GM12878 (cell line): ENCODE measurements at regions not wholly inside any gene's neighbourhood (a gene's known extent, or its start where the extent isn't known, plus 50 kb on each side); places are given as distances from the start of the nearest gene placed in this dataset.

Experiments
- ASH2L ChIP-seq: fragments of 300-600, 200-600 bp; sonication (generic); IDR thresholded peaks from 2 replicates; pipeline ENCODE4 v1.6.1; 2017; ENCODE audit warnings: low read depth, mild to moderate bottlenecking, borderline replicate concordance
- ATF2 ChIP-seq: IDR thresholded peaks from 2 replicates; pipeline ENCODE4 v1.6.1; 2012; ENCODE audit warnings: low read length, inconsistent platforms
- BCL11A ChIP-seq: IDR thresholded peaks from 2 replicates; pipeline ENCODE4 v1.6.1; 2011; ENCODE audit warnings: low read depth, low read length
- BHLHE40 ChIP-seq, 2 experiments: fragments of 450-650 bp in 1 of 2; IDR thresholded peaks; 2 replicates each; pipeline ENCODE4 v1.6.1; 2011 to 2017; ENCODE audit warnings: low read depth in 2 of 2, borderline replicate concordance in 1 of 2, improper control_type of control experiment in 1 of 2, low read length in 1 of 2, mild to moderate bottlenecking in 1 of 2
- CBX5 ChIP-seq: sonication (generic); IDR thresholded peaks from 2 replicates; pipeline ENCODE4 v1.6.1; 2016; ENCODE audit warnings: low read depth, moderate library complexity, mild to moderate bottlenecking, inconsistent platforms
- CUX1 ChIP-seq: IDR thresholded peaks from 2 replicates; pipeline ENCODE4 v1.6.1; 2012; ENCODE audit warnings: improper control_type of control experiment, low read depth, low read length; ENCODE audit not compliant: insufficient replicate concordance
- EP300 ChIP-seq, 2 experiments: fragments of 150-350 bp in 1 of 2; IDR thresholded peaks; 2 replicates each; pipeline ENCODE4 v1.6.1; 2011 to 2012; ENCODE audit warnings: low read depth in 2 of 2, low read length in 2 of 2, borderline replicate concordance in 1 of 2, improper control_type of control experiment in 1 of 2, inconsistent platforms in 1 of 2; ENCODE audit not compliant: control insufficient read depth in 1 of 2
- HCFC1 ChIP-seq: fragments of 150-350 bp; IDR thresholded peaks from 2 replicates; pipeline ENCODE4 v1.6.1; 2014; ENCODE audit warnings: low read length
- IKZF1 ChIP-seq: fragments of 450-650 bp; conservative IDR thresholded peaks from 2 replicates; pipeline ENCODE4 v1.6.1; 2017; ENCODE audit warnings: antibody characterized with exemption, mild to moderate bottlenecking
- IRF4 ChIP-seq: IDR thresholded peaks from 2 replicates; pipeline ENCODE4 v1.6.1; 2011; ENCODE audit warnings: low read depth, low read length
- JUNB ChIP-seq: IDR thresholded peaks from 2 replicates; pipeline ENCODE4 v1.6.1; 2016; ENCODE audit warnings: antibody characterized with exemption, mild to moderate bottlenecking
- MTA2 ChIP-seq: fragments of 450-650 bp; IDR thresholded peaks from 2 replicates; pipeline ENCODE4 v1.6.1; 2016; ENCODE audit warnings: low read depth, mild to moderate bottlenecking, moderate library complexity
- MXI1 ChIP-seq: fragments of 150-350 bp; IDR thresholded peaks from 2 replicates; pipeline ENCODE4 v1.6.1; 2011; ENCODE audit warnings: low read depth, mild to moderate bottlenecking, inconsistent platforms, low read length, improper control_type of control experiment
- MYC ChIP-seq: IDR thresholded peaks from 2 replicates; pipeline ENCODE4 v1.6.1; 2011; ENCODE audit warnings: mild to moderate bottlenecking, low read length, moderate library complexity, inconsistent platforms; ENCODE audit not compliant: insufficient read depth, insufficient replicate concordance, insufficient read length, severe bottlenecking
- NBN ChIP-seq: fragments of 450-650 bp; IDR thresholded peaks from 2 replicates; pipeline ENCODE4 v1.6.1; 2016
- NFIC ChIP-seq: IDR thresholded peaks from 2 replicates; pipeline ENCODE4 v1.6.1; 2012; ENCODE audit warnings: low read depth, mild to moderate bottlenecking, inconsistent platforms, low read length, moderate library complexity
- POLR2AphosphoS2 ChIP-seq: IDR thresholded peaks from 2 replicates; pipeline ENCODE4 v1.6.1; 2011; ENCODE audit warnings: low read depth, mild to moderate bottlenecking, low read length, improper control_type of control experiment, moderate library complexity
- POU2F2 ChIP-seq: IDR thresholded peaks from 3 replicates; pipeline ENCODE4 v1.6.1; 2011; ENCODE audit warnings: low read depth, mild to moderate bottlenecking, low read length, borderline replicate concordance
- RUNX3 ChIP-seq: IDR thresholded peaks from 2 replicates; pipeline ENCODE4 v1.6.1; 2012; ENCODE audit warnings: low read length, inconsistent platforms
- SIN3A ChIP-seq: IDR thresholded peaks from 2 replicates; pipeline ENCODE4 v1.6.1; 2012; ENCODE audit warnings: low read depth, low read length, improper control_type of control experiment
- SMAD1 ChIP-seq: fragments of 450-650 bp; IDR thresholded peaks from 2 replicates; pipeline ENCODE4 v1.6.1; 2018; ENCODE audit warnings: mild to moderate bottlenecking, low read depth; ENCODE audit not compliant: partially characterized antibody
- SP1 ChIP-seq: IDR thresholded peaks from one replicate; pipeline ENCODE4 v1.6.1; 2011; ENCODE audit warnings: low read depth, low read length
- SUPT20H ChIP-seq: IDR thresholded peaks from 2 replicates; pipeline ENCODE4 v1.6.1; 2011; ENCODE audit warnings: low read depth, mild to moderate bottlenecking, low read length, moderate library complexity, borderline replicate concordance; ENCODE audit not compliant: control insufficient read depth
- WRNIP1 ChIP-seq: IDR thresholded peaks from 2 replicates; pipeline ENCODE4 v1.6.1; 2011; ENCODE audit warnings: low read depth, low read length, improper control_type of control experiment, borderline replicate concordance
- ZBED1 ChIP-seq: IDR thresholded peaks from 2 replicates; pipeline ENCODE4 v1.6.1; 2016; ENCODE audit warnings: borderline replicate concordance
- ZNF217 ChIP-seq: fragments of 450-650 bp; IDR thresholded peaks from 2 replicates; pipeline ENCODE4 v1.6.1; 2017; ENCODE audit warnings: antibody characterized with exemption, mild to moderate bottlenecking
- ZNF384 ChIP-seq: IDR thresholded peaks from 2 replicates; pipeline ENCODE4 v1.6.1; 2012; ENCODE audit warnings: low read depth, mild to moderate bottlenecking, low read length, improper control_type of control experiment, borderline replicate concordance
- ZZZ3 ChIP-seq: IDR thresholded peaks from 2 replicates; pipeline ENCODE4 v1.6.1; 2011; ENCODE audit warnings: low read depth; ENCODE audit not compliant: control insufficient read depth, insufficient read length

GRCh38 chr4:114423582-114423981, 175.0 kb upstream of the UGT8 start (continued):
- TF ChIP-seq ATF2 (peak; percentile 41; the same call in 1 of the 2 replicates), RUNX3 (peak; percentile 89), POLR2AphosphoS2 (no peak), MTA2 (peak; percentile 86), BCL11A (0 out of 2 replicates have a peak, but pooled peaks have one; percentile 44), MYC (no peak), SP1 (no peak), EP300 (IDR thresholded peaks at IDR 0.05; ENCODE audit: borderline replicate concordance in 1 of 2, control insufficient read depth in 1 of 2, low read depth in 2 of 2, low read length in 2 of 2) (peak; percentile 76 to 81; a peak in 3 of 4 replicates), ZNF217 (peak; percentile 92), CUX1 (no peak), NBN (0 out of 2 replicates have a peak, but pooled peaks have one; percentile 25), CBX5 (no peak), IRF4 (peak; percentile 57; the same call in 1 of the 2 replicates), ZNF384 (no peak), SMAD1 (no peak), WRNIP1 (no peak), POU2F2 (peak; percentile 69; the same call in 1 of the 3 replicates), JUNB (peak; percentile 80), NFIC (peak; percentile 71), SUPT20H (no peak), ZZZ3 (no peak), ASH2L (no peak), HCFC1 (no peak), SIN3A (no peak), MXI1 (no peak), IKZF1 (0 out of 2 replicates have a peak, but pooled peaks have one; percentile 19), BHLHE40 (IDR thresholded peaks at IDR 0.05; ENCODE audit: borderline replicate concordance in 1 of 2, low read depth in 2 of 2, low read length in 1 of 2) (peak in 1 of 2 experiments; percentile 38; a peak in 1 of 4 replicates), ZBED1 (no peak)
